Transverse colon (tissue), 3 donors: ENCODE measurements at regions not wholly inside any gene's neighbourhood (a gene's known extent, or its start where the extent isn't known, plus 50 kb on each side); places are given as distances from the start of the nearest gene placed in this dataset.

ENCODE experiments used
- CTCF ChIP-seq, 5 experiments: fragments of 200-600 bp in 3 of 5; fragments of 450-650 bp in 2 of 5; sonication (generic) in 3 of 5; IDR thresholded peaks; 1 replicate in 2 of 5; 2 replicates in 3 of 5; pipeline ENCODE4 v1.5.1; 2016 to 2017; ENCODE audit warnings: antibody characterized with exemption in 5 of 5, inconsistent platforms in 3 of 5, mild to moderate bottlenecking in 2 of 5, moderate library complexity in 1 of 5
- POLR2A ChIP-seq: fragments of 450-650 bp; IDR thresholded peaks from one replicate; pipeline ENCODE4 v1.6.1; 2016; ENCODE audit warnings: antibody characterized with exemption, mild to moderate bottlenecking, moderate library complexity

- TF ChIP-seq CTCF (IDR thresholded peaks at IDR 0.05) (no peak), POLR2A (no peak)
Measured at GRCh38 chr5:111598996-111599395, 86.7 kb upstream of the STARD4 start.
